Endothelial cell of umbilical vein (primary cell): ENCODE measurements at regions not wholly inside any gene's neighbourhood (a gene's known extent, or its start where the extent isn't known, plus 50 kb on each side); places are given as distances from the start of the nearest gene placed in this dataset.

Experiments used
- BruUV-seq: library from RNA; stranded (reverse); fragments of 400-500 nt; replicated peaks from 2 replicates; lab custom pipeline; 2021; lab: Mats Ljungman, UMichigan
- CTCF ChIA-PET: fragments of 300-600, 350-600 bp; sonication (Branson Sonifier 250); formaldehyde crosslinking; loops from one replicate; lab custom pipeline; 2021; ENCODE audit warnings: antibody characterized with exemption, inconsistent platforms; lab: Charles Lee
- POLR2A ChIA-PET: fragments of 300-600, 350-600 bp; sonication (Branson Sonifier 250); formaldehyde crosslinking; loops from one replicate; lab custom pipeline; 2021; ENCODE audit warnings: antibody characterized with exemption, inconsistent platforms; lab: Charles Lee
- DNase-seq: peaks from one replicate; pipeline ENCODE4 v3.0.0-alpha.2; 2011; ENCODE audit warnings: low read depth, low spot score
- FAIRE-seq: peaks from 2 replicates; lab custom pipeline; 2011; peaks lifted over from hg19 to GRCh38; lab: Jason Lieb, UNC
- H2AFZ ChIP-seq: 2 replicates; pipeline ENCODE4 v1.6.0; 2012; ENCODE audit warnings: low read depth, low read length, control low read depth, inconsistent platforms
- H3K27ac ChIP-seq: 2 replicates; pipeline ENCODE4 v1.5.1; 2011; ENCODE audit warnings: low read depth, mild to moderate bottlenecking, control low read depth, low read length, moderate library complexity; ENCODE audit not compliant: insufficient read depth
- H3K27me3 ChIP-seq, 2 experiments: 2 replicates each; pipeline versions ENCODE4 v1.6.0 to v1.6.1; 2011; ENCODE audit warnings: low read length in 2 of 2, mixed read lengths in 1 of 2; ENCODE audit not compliant: control insufficient read depth in 2 of 2, insufficient read depth in 2 of 2
- H3K36me3 ChIP-seq, 2 experiments: 2 replicates in 1 of 2; 3 replicates in 1 of 2; pipeline ENCODE4 v1.5.1; 2011; ENCODE audit warnings: low read length in 2 of 2, mild to moderate bottlenecking in 1 of 2, moderate library complexity in 1 of 2; ENCODE audit not compliant: control insufficient read depth in 2 of 2, insufficient read depth in 2 of 2; ENCODE audit errors: extremely low read depth in 1 of 2
- H3K4me1 ChIP-seq: 3 replicates; pipeline ENCODE4 v1.5.1; 2011; ENCODE audit warnings: mild to moderate bottlenecking, low read length; ENCODE audit not compliant: control insufficient read depth, insufficient read depth; ENCODE audit errors: extremely low read depth
- H3K4me2 ChIP-seq: 2 replicates; pipeline ENCODE4 v1.6.1; 2011; ENCODE audit warnings: low read length, control low read depth, mixed read lengths; ENCODE audit not compliant: insufficient read depth
- H3K4me3 ChIP-seq, 3 experiments: fragments of 200-600 bp in 1 of 3; sonication (generic), shearing (Covaris generic) in 1 of 3; replicated peaks in 1 of 3; 2 replicates each; pipeline ENCODE4 v1.5.1; 2011 to 2016; ENCODE audit warnings: control low read depth in 3 of 3, low read length in 3 of 3, mild to moderate bottlenecking in 2 of 3, inconsistent platforms in 1 of 3, low read depth in 1 of 3, moderate library complexity in 1 of 3; ENCODE audit not compliant: insufficient read depth in 1 of 3
- H3K79me2 ChIP-seq: 2 replicates; pipeline ENCODE4 v1.6.0; 2012; ENCODE audit warnings: low read length, inconsistent platforms; ENCODE audit not compliant: control insufficient read depth, insufficient read depth
- H3K9ac ChIP-seq: replicated peaks from 2 replicates; pipeline ENCODE3; 2011; ENCODE audit warnings: low read length, control low read depth; ENCODE audit not compliant: insufficient read depth; ENCODE audit errors: extremely low read depth
- H3K9me1 ChIP-seq: replicated peaks from 3 replicates; pipeline ENCODE4 v1.6.0; 2011; ENCODE audit warnings: mild to moderate bottlenecking, low read length; ENCODE audit not compliant: control insufficient read depth, insufficient read depth; ENCODE audit errors: extremely low read depth
- H3K9me3 ChIP-seq: replicated peaks from 2 replicates; pipeline ENCODE4 v1.5.1; 2012; ENCODE audit warnings: low read length, inconsistent platforms; ENCODE audit not compliant: control insufficient read depth, insufficient read depth
- H4K20me1 ChIP-seq: replicated peaks from 2 replicates; pipeline ENCODE3; 2011; ENCODE audit warnings: mild to moderate bottlenecking, low read length; ENCODE audit not compliant: control insufficient read depth, insufficient read depth; ENCODE audit errors: extremely low read depth
- EZH2 ChIP-seq: IDR thresholded peaks from 2 replicates; pipeline ENCODE4 v1.6.1; 2012; ENCODE audit warnings: borderline replicate concordance, low read depth, mild to moderate bottlenecking, moderate library complexity, low read length, inconsistent platforms; ENCODE audit not compliant: severe bottlenecking
- FOS ChIP-seq: IDR thresholded peaks from 2 replicates; pipeline ENCODE4 v1.6.1; 2011; ENCODE audit warnings: mild to moderate bottlenecking, low read length, moderate library complexity, borderline replicate concordance; ENCODE audit not compliant: insufficient read depth
- GATA2 ChIP-seq: IDR thresholded peaks from 2 replicates; pipeline ENCODE4 v1.7.0; 2011; ENCODE audit warnings: low read depth, mild to moderate bottlenecking, moderate library complexity, mixed read lengths, low read length; ENCODE audit not compliant: insufficient read length, insufficient read depth
- JUN ChIP-seq: IDR thresholded peaks from 2 replicates; pipeline ENCODE4 v1.6.1; 2011; ENCODE audit warnings: borderline replicate concordance, low read depth; ENCODE audit not compliant: insufficient read length, insufficient read depth
- MYC ChIP-seq: IDR thresholded peaks from one replicate; pipeline ENCODE4 v1.6.1; 2011; ENCODE audit warnings: mild to moderate bottlenecking, low read depth, low read length
- POLR2A ChIP-seq: IDR thresholded peaks from 2 replicates; pipeline ENCODE4 v1.6.1; 2012; ENCODE audit warnings: low read depth, mild to moderate bottlenecking, control low read depth, low read length
- POLR2AphosphoS5 ChIP-seq: IDR thresholded peaks from 2 replicates; pipeline ENCODE4 v1.6.1; 2012; ENCODE audit warnings: low read depth, mild to moderate bottlenecking, control low read depth, low read length, moderate library complexity; ENCODE audit not compliant: insufficient read depth
- dilution Hi-C: fragments of 300-500 bp; cut with MboI; formaldehyde crosslinking; loops from one replicate; pipeline ENCODE4 v1.15.0; 2019; ENCODE audit warnings: low sequenced_read_pairs; ENCODE audit not compliant: extremely low pct_ligation_motif_present
- intact Hi-C: fragments of 100-400 bp; cut with micrococcal nuclease; formaldehyde crosslinking; loops from one replicate; pipeline ENCODE4 v1.10.0; 2022
- TF ChIP-seq, protein P1 (sequence below): IDR thresholded peaks from 2 replicates; pipeline ENCODE4 v1.6.1; 2011; ENCODE audit not compliant: insufficient read depth, insufficient read length
- TF ChIP-seq, protein P2 (sequence below), 2 donors: IDR thresholded peaks; 1 replicate in 1 of 2; 2 replicates in 1 of 2; pipeline ENCODE4 v1.5.1; 2011; ENCODE audit warnings: low read length in 2 of 2, mild to moderate bottlenecking in 2 of 2, moderate library complexity in 2 of 2, control low read depth in 1 of 2, inconsistent platforms in 1 of 2, low read depth in 1 of 2; ENCODE audit not compliant: insufficient read depth in 1 of 2; ENCODE audit errors: extremely low read depth in 1 of 2

DNA sequence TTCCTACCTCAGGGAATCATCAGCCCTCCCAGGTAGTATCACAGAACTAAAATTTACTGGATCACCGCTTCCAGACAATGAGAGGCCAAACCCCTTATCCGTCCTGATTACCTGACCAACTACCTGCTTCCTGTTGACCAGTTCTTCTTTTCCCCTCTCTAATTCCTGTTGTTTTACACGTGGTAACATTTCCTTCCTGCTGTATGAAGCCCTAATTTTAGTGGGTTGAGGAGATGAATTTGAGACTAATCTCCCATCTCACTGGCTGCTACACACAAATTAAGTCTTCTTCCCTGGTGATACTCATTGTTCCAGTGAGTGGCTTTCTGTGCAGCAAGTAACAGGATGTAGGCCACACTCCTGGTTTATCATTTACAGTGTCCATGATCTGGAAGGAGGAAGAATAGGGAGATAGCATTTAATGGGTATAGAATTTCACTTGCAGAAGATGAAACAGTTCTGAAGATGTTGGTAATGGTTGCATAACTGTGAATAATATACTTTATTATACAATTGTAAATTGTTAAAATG lies 2112.9 kb downstream of the NCAM2 start:
- Histone ChIP-seq H2AFZ (peak overlapping the region; percentile 71), H3K9me1 (no peaks in the 10 kb centered on the region), H3K27me3 (no peaks in the 10 kb centered on the region), H3K4me3 (no peak overlapping the region), H4K20me1 (no peaks in the 10 kb centered on the region), H3K9me3 (no peaks in the 10 kb centered on the region), H3K4me2 (no peak overlapping the region), H3K36me3 (no peaks in the 10 kb centered on the region), H3K4me1 (no peaks in the 10 kb centered on the region), H3K79me2 (no peaks in the 10 kb centered on the region), H3K9ac (no peak overlapping the region), H3K27ac (no peak overlapping the region)
- dilution Hi-C loops = no loop called here
- no peak for FAIRE-seq
- ChIA-PET POLR2A (no interaction called here), CTCF (no interaction called here)
- BruUV-seq = no TSS peak
- no peak for DNase-seq
- no peak for TF ChIP-seq POLR2AphosphoS5
- no peak for TF ChIP-seq FOS
- TF ChIP-seq, protein P1, sequence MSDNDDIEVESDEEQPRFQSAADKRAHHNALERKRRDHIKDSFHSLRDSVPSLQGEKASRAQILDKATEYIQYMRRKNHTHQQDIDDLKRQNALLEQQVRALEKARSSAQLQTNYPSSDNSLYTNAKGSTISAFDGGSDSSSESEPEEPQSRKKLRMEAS = no peak
- TF ChIP-seq, protein P2, sequence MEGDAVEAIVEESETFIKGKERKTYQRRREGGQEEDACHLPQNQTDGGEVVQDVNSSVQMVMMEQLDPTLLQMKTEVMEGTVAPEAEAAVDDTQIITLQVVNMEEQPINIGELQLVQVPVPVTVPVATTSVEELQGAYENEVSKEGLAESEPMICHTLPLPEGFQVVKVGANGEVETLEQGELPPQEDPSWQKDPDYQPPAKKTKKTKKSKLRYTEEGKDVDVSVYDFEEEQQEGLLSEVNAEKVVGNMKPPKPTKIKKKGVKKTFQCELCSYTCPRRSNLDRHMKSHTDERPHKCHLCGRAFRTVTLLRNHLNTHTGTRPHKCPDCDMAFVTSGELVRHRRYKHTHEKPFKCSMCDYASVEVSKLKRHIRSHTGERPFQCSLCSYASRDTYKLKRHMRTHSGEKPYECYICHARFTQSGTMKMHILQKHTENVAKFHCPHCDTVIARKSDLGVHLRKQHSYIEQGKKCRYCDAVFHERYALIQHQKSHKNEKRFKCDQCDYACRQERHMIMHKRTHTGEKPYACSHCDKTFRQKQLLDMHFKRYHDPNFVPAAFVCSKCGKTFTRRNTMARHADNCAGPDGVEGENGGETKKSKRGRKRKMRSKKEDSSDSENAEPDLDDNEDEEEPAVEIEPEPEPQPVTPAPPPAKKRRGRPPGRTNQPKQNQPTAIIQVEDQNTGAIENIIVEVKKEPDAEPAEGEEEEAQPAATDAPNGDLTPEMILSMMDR (IDR thresholded peaks at IDR 0.05; ENCODE audit: extremely low read depth in 1 of 2, insufficient read depth in 1 of 2, low read depth in 1 of 2, low read length in 2 of 2) = no peak
- TF ChIP-seq JUN = no peak
- no peak for TF ChIP-seq EZH2
- TF ChIP-seq GATA2 = no peak
- TF ChIP-seq MYC = no peak
- no peak for TF ChIP-seq POLR2A
- intact Hi-C loops = no loop called here
